Left lung (tissue), 4 donors: ENCODE measurements at regions not wholly inside any gene's neighbourhood (a gene's known extent, or its start where the extent isn't known, plus 50 kb on each side); places are given as distances from the start of the nearest gene placed in this dataset.

Experiments used
- ATAC-seq: fragments of 200-7000 bp; cut with Tn5 transposase; one replicate; pipeline ENCODE4 v1.9.1; 2020; ENCODE audit warnings: moderate library complexity
- DNase-seq, 4 donors: peaks; one replicate each; pipeline ENCODE4 v3.0.0-alpha.2; 2013 to 2020
- H3K27ac ChIP-seq, 2 donors: fragments of 200-600 bp; sonication (generic) in 1 of 2; one replicate each; pipeline versions ENCODE4 v1.5.0 to v1.8.0; 2020 to 2021
- H3K27me3 ChIP-seq, 2 donors: fragments of 200-600 bp; sonication (generic) in 1 of 2; one replicate each; pipeline versions ENCODE4 v1.5.0 to v1.8.0; 2020 to 2021
- H3K36me3 ChIP-seq, 2 donors: fragments of 200-600 bp; sonication (generic) in 1 of 2; one replicate each; pipeline versions ENCODE4 v1.5.0 to v1.8.0; 2020 to 2021
- H3K4me1 ChIP-seq, 2 donors: fragments of 200-600 bp; one replicate each; pipeline ENCODE4 v1.8.0; 2021
- H3K4me3 ChIP-seq, 2 donors: fragments of 200-600 bp; sonication (generic) in 1 of 2; one replicate each; pipeline versions ENCODE4 v1.5.0 to v1.8.0; 2020 to 2021; ENCODE audit warnings: mild to moderate bottlenecking in 1 of 2
- H3K9me3 ChIP-seq, 2 donors: fragments of 200-600 bp; sonication (generic) in 1 of 2; one replicate each; pipeline versions ENCODE4 v1.5.0 to v1.8.0; 2020 to 2021
- CTCF ChIP-seq, 2 donors: fragments of 200-600 bp; sonication (generic) in 1 of 2; IDR thresholded peaks; one replicate each; pipeline versions ENCODE4 v1.5.0 to v1.8.0; 2021; ENCODE audit warnings: antibody characterized with exemption in 2 of 2
- intact Hi-C, 2 donors: fragments of 100-400 bp; cut with DNase I; formaldehyde crosslinking; loops; one replicate each; pipeline versions ENCODE4 v1.11.2 to v1.14.2; 2022
- donor health status: DM: no; HTN: yes; CAD: no.
- donor health status: DM: no; HTN: no; CAD: no.

GRCh38 chr11:8740129-8740528, 57.5 kb downstream of the RPL27A start:
- intact Hi-C loops, result no loop called here
- H3K27me3 ChIP-seq, result no peaks in the 10 kb centered on the region

GRCh38 chr11:8744423-8744822, 61.8 kb downstream of the RPL27A start:
- intact Hi-C loops, result no loop called here

More at GRCh38 chr11:8740129-8740528, 57.5 kb downstream of the RPL27A start:
- H3K4me3 ChIP-seq, result no peak overlapping the region
- no peaks in the 10 kb centered on the region for H3K4me1 ChIP-seq
- H3K27ac ChIP-seq, result no peak overlapping the region
- no peak for DNase-seq
- H3K9me3 ChIP-seq, result no peaks in the 10 kb centered on the region
- no peak for TF ChIP-seq CTCF (IDR thresholded peaks at IDR 0.05)
- H3K36me3 ChIP-seq, result peaks cover 0 to 5% of the 10 kb centered on the region in 2 donors
- ATAC-seq, result no peak

GRCh38 chr11:8745431-8746253, 63.0 kb downstream of the RPL27A start:
- Histone ChIP-seq H3K36me3 (no peaks in the 10 kb centered on the region), H3K4me1 (no peaks in the 10 kb centered on the region), H3K27ac (no peak overlapping the region), H3K4me3 (no peak overlapping the region), H3K9me3 (no peaks in the 10 kb centered on the region), H3K27me3 (no peaks in the 10 kb centered on the region)
- DNase-seq, result no peak
- intact Hi-C loops, result no loop called here
- ATAC-seq, result no peak
- no peak for TF ChIP-seq CTCF (IDR thresholded peaks at IDR 0.05)

More at GRCh38 chr11:8744423-8744822, 61.8 kb downstream of the RPL27A start:
- no peaks in the 10 kb centered on the region for H3K9me3 ChIP-seq
- no peak for DNase-seq
- TF ChIP-seq CTCF (IDR thresholded peaks at IDR 0.05), result no peak
- ATAC-seq, result no peak
- no peak overlapping the region for H3K4me3 ChIP-seq
- H3K27me3 ChIP-seq, result no peaks in the 10 kb centered on the region
- H3K4me1 ChIP-seq, result no peaks in the 10 kb centered on the region
- no peaks in the 10 kb centered on the region for H3K36me3 ChIP-seq
- H3K27ac ChIP-seq, result no peak overlapping the region

GRCh38 chr11:8746331-8746974, 63.9 kb downstream of the RPL27A start:
- no peaks in the 10 kb centered on the region for H3K36me3 ChIP-seq
- H3K4me1 ChIP-seq, result no peaks in the 10 kb centered on the region
- no peaks in the 10 kb centered on the region for H3K27me3 ChIP-seq
- H3K4me3 ChIP-seq, result no peak overlapping the region
- intact Hi-C loops, result no loop called here
- ATAC-seq, result no peak
- H3K27ac ChIP-seq, result no peak overlapping the region
- no peak for DNase-seq
- no peak for TF ChIP-seq CTCF (IDR thresholded peaks at IDR 0.05)
- no peaks in the 10 kb centered on the region for H3K9me3 ChIP-seq

- Histone ChIP-seq H3K9me3 (no peaks in the 10 kb centered on the region), H3K27me3 (no peaks in the 10 kb centered on the region), H3K4me3 (no peak overlapping the region), H3K36me3 (no peaks in the 10 kb centered on the region), H3K27ac (no peak overlapping the region), H3K4me1 (no peaks in the 10 kb centered on the region)
- TF ChIP-seq CTCF (IDR thresholded peaks at IDR 0.05), result no peak
- intact Hi-C loops, result no loop called here
- no peak for ATAC-seq
- no peak for DNase-seq
Observed at GRCh38 chr11:8747173-8747572, 64.6 kb downstream of the RPL27A start.
